Fibroblast of villous mesenchyme (primary cell): ENCODE measurements at regions not wholly inside any gene's neighbourhood (a gene's known extent, or its start where the extent isn't known, plus 50 kb on each side); places are given as distances from the start of the nearest gene placed in this dataset.

ENCODE experiments used
- DNase-seq: peaks from one replicate; pipeline ENCODE4 v3.0.0-alpha.2; 2010; ENCODE audit warnings: low read depth
- H3K4me3 ChIP-seq: 2 replicates; pipeline ENCODE4 v1.5.1; 2011; ENCODE audit warnings: low read depth, mild to moderate bottlenecking, low read length
- CTCF ChIP-seq: IDR thresholded peaks from 2 replicates; pipeline ENCODE4 v1.5.1; 2012; ENCODE audit warnings: low read depth, mild to moderate bottlenecking, low read length; ENCODE audit not compliant: insufficient read depth

GRCh38 chr20:47957135-47957534 lies 171.9 kb upstream of the SULF2 start:
- no peak for TF ChIP-seq CTCF
- no peak overlapping the region for H3K4me3 ChIP-seq
- DNase-seq: no peak

- no peak for TF ChIP-seq CTCF
- no peak for DNase-seq
- no peak overlapping the region for H3K4me3 ChIP-seq
Measured at GRCh38 chr20:47956268-47956995, 171.2 kb upstream of the SULF2 start.

- no peak for DNase-seq
- no peak for TF ChIP-seq CTCF
Measured at GRCh38 chr20:47953471-47953870, 168.2 kb upstream of the SULF2 start.

GRCh38 chr20:47952023-47952564 lies 166.8 kb upstream of the SULF2 start:
- no peak overlapping the region for H3K4me3 ChIP-seq
- TF ChIP-seq CTCF: no peak
- DNase-seq: no peak

More at GRCh38 chr20:47953471-47953870, 168.2 kb upstream of the SULF2 start:
- no peak overlapping the region for H3K4me3 ChIP-seq

GRCh38 chr20:47951521-47951971 lies 166.3 kb upstream of the SULF2 start:
- no peak for TF ChIP-seq CTCF
- DNase-seq: peak; percentile 7
- H3K4me3 ChIP-seq: no peak overlapping the region

GRCh38 chr20:47950913-47951283 lies 165.6 kb upstream of the SULF2 start:
- no peak for DNase-seq
- no peak for TF ChIP-seq CTCF
- H3K4me3 ChIP-seq: no peak overlapping the region
